ENCODE measurements at regions not wholly inside any gene's neighbourhood (a gene's known extent, or its start where the extent isn't known, plus 50 kb on each side); places are given as distances from the start of the nearest gene placed in this dataset.

GRCh38 chr17:36842231-36842819 lies 95.0 kb upstream of the LHX1 start:
- no peak overlapping the region for H3K27ac ChIP-seq
- no peak overlapping the region for H3K4me3 Mint-ChIP-seq
- H3K4me2 ChIP-seq, result no peak overlapping the region
- H3F3A ChIP-seq (ENCODE audit: low read depth), result no peaks in the 10 kb centered on the region
- no peak overlapping the region for H3K27ac Mint-ChIP-seq
- no peaks in the 10 kb centered on the region for H3K79me2 ChIP-seq (ENCODE audit: low read depth)
- H3K4me3 ChIP-seq, result no peak overlapping the region
- no peaks in the 10 kb centered on the region for H4K20me1 ChIP-seq (ENCODE audit: low read depth)
- peaks cover 5% of the 10 kb centered on the region for H3K9me3 Mint-ChIP-seq
- H3K27me3 ChIP-seq, result peaks cover 5% of the 10 kb centered on the region
- TF ChIP-seq EZH2phosphoT487 (IDR thresholded peaks at IDR 0.05), result no peak
- peaks cover 26% of the 10 kb centered on the region for H3K4me1 Mint-ChIP-seq
- H3K36me3 ChIP-seq, result no peaks in the 10 kb centered on the region
- peaks cover 9% of the 10 kb centered on the region for H3K27me3 Mint-ChIP-seq (ENCODE audit: insufficient read depth, low read depth)
- no peak overlapping the region for H3K9ac ChIP-seq
- H3K4me1 ChIP-seq, result peaks cover 20% of the 10 kb centered on the region
- no peaks in the 10 kb centered on the region for H3K9me3 ChIP-seq (ENCODE audit: low read depth)
- no peak overlapping the region for H2AFZ ChIP-seq (replicated peaks)
- no peak for DNase-seq (ENCODE audit: low spot score)
- H3K36me3 Mint-ChIP-seq, result no peaks in the 10 kb centered on the region

DNA sequence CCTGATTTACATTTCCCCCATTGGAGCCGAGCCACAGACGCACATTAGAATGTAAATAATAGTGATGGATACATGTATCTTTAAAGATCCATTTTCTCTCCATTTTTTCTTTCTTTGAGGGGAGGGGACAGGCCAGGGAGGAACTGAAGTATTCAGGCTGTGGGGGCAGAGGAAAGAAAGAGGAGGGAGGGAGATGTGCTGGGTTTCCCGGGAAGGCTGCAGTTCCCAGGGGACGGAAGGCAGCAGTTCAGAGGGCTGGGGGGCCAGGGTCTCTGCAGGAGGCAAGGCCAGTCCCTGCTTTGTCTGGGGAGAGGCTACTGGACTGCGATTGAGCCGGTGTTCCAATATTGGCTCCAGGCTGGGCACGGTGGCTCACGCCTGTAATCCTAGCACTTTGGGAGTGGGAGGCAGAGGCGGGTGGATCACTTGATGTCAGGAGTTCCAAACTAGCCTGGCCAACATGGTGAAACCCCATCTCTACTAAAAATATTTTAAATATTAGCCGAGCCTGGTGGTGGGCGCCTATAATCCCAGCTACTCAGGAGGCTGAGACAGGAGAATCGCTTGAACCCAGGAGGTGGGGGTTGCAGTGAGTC lies 94.2 kb upstream of the LHX1 start:
- H3K9me3 Mint-ChIP-seq, result peaks cover 5% of the 10 kb centered on the region

DNA sequence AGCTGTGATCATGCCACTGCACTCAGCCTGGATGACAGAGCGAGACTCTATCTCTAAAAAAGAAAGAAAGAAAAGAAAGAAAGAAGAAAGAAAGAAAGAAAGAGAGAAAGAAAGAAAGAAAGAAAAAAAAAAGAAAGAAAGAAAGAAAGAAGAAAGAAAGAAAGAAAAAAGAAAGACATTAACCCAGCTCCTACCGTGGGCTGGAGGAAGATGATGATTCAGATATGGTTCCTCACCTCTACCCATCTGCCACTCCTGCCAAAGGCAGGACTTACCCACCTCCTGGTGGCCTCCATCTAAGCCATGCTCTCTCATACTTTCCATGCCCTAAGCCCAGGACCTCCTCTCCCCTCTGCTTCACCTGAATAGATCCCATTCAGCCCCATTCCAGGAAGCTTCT lies 93.3 kb upstream of the LHX1 start:
- Mint-ChIP-seq H3K4me1 (peaks cover 24% of the 10 kb centered on the region), H3K27ac (peak overlapping the region; percentile 19), H3K4me3 (no peak overlapping the region), H3K27me3 (ENCODE audit: insufficient read depth, low read depth) (peaks cover 17% of the 10 kb centered on the region), H3K36me3 (no peaks in the 10 kb centered on the region), H3K9me3 (peaks cover 5% of the 10 kb centered on the region)
- Histone ChIP-seq H3K4me3 (no peak overlapping the region), H3K4me1 (peaks cover 13% of the 10 kb centered on the region), H2AFZ (replicated peaks) (no peak overlapping the region), H4K20me1 (ENCODE audit: low read depth) (no peaks in the 10 kb centered on the region), H3K27me3 (peaks cover 5% of the 10 kb centered on the region), H3K36me3 (no peaks in the 10 kb centered on the region), H3K27ac (no peak overlapping the region), H3K79me2 (ENCODE audit: low read depth) (no peaks in the 10 kb centered on the region), H3K9me3 (ENCODE audit: low read depth) (no peaks in the 10 kb centered on the region), H3K9ac (no peak overlapping the region), H3F3A (ENCODE audit: low read depth) (no peaks in the 10 kb centered on the region), H3K4me2 (no peak overlapping the region)
- TF ChIP-seq EZH2 (IDR thresholded peaks at IDR 0.05) (no peak), EZH2phosphoT487 (IDR thresholded peaks at IDR 0.05) (no peak)
- TF ChIP-seq, protein P1, sequence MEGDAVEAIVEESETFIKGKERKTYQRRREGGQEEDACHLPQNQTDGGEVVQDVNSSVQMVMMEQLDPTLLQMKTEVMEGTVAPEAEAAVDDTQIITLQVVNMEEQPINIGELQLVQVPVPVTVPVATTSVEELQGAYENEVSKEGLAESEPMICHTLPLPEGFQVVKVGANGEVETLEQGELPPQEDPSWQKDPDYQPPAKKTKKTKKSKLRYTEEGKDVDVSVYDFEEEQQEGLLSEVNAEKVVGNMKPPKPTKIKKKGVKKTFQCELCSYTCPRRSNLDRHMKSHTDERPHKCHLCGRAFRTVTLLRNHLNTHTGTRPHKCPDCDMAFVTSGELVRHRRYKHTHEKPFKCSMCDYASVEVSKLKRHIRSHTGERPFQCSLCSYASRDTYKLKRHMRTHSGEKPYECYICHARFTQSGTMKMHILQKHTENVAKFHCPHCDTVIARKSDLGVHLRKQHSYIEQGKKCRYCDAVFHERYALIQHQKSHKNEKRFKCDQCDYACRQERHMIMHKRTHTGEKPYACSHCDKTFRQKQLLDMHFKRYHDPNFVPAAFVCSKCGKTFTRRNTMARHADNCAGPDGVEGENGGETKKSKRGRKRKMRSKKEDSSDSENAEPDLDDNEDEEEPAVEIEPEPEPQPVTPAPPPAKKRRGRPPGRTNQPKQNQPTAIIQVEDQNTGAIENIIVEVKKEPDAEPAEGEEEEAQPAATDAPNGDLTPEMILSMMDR (IDR thresholded peaks at IDR 0.05), result no peak
- DNase-seq (ENCODE audit: low spot score), result no peak

More for the DNA sequence above, 94.2 kb upstream of the LHX1 start:
- Histone ChIP-seq H3K9ac (no peak overlapping the region), H3K4me2 (no peak overlapping the region), H3K27me3 (peaks cover 5% of the 10 kb centered on the region), H3K9me3 (ENCODE audit: low read depth) (no peaks in the 10 kb centered on the region), H3F3A (ENCODE audit: low read depth) (no peaks in the 10 kb centered on the region), H4K20me1 (ENCODE audit: low read depth) (no peaks in the 10 kb centered on the region), H3K4me1 (peaks cover 13% of the 10 kb centered on the region), H3K36me3 (no peaks in the 10 kb centered on the region), H3K79me2 (ENCODE audit: low read depth) (no peaks in the 10 kb centered on the region), H3K27ac (no peak overlapping the region), H3K4me3 (no peak overlapping the region), H2AFZ (replicated peaks) (no peak overlapping the region)
- no peak overlapping the region for H3K27ac Mint-ChIP-seq
- H3K4me3 Mint-ChIP-seq, result no peak overlapping the region
- TF ChIP-seq, protein P1 (IDR thresholded peaks at IDR 0.05), result no peak
- TF ChIP-seq EZH2phosphoT487 (IDR thresholded peaks at IDR 0.05) (no peak), EZH2 (IDR thresholded peaks at IDR 0.05) (no peak)
- peaks cover 24% of the 10 kb centered on the region for H3K4me1 Mint-ChIP-seq
- H3K27me3 Mint-ChIP-seq (ENCODE audit: insufficient read depth, low read depth), result peaks cover 9% of the 10 kb centered on the region
- H3K36me3 Mint-ChIP-seq, result no peaks in the 10 kb centered on the region
- no peak for DNase-seq (ENCODE audit: low spot score)

DNA sequence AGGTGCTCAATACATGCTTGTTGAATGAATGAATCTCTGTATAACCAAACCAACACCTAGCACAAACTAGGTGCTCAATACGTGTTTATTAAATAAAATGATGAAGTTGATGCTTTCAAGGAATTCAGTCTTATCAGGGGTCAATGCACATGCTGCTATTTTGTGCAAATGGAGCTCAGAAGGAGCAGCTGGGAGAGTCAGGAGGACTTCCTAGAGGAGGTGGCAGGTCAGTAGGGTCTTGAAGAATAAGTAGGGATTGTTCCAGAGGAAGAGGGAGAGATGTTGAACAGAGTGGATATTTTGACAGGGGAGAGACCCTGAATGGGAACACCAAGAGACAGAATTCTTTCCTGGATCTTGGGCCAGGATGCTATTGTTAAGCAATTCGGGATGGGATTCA lies 92.7 kb upstream of the LHX1 start:
- Mint-ChIP-seq H3K27me3 (ENCODE audit: insufficient read depth, low read depth) (peaks cover 17% of the 10 kb centered on the region), H3K4me1 (peaks cover 24% of the 10 kb centered on the region), H3K9me3 (peaks cover 5% of the 10 kb centered on the region), H3K4me3 (peak overlapping the region; percentile 36), H3K27ac (peak overlapping the region; percentile 57), H3K36me3 (no peaks in the 10 kb centered on the region)
- no peak overlapping the region for H3K4me3 ChIP-seq
- no peaks in the 10 kb centered on the region for H3F3A ChIP-seq (ENCODE audit: low read depth)
- no peak overlapping the region for H3K4me2 ChIP-seq
- TF ChIP-seq, protein P1 (IDR thresholded peaks at IDR 0.05), result no peak
- no peak for TF ChIP-seq EZH2phosphoT487 (IDR thresholded peaks at IDR 0.05)
- TF ChIP-seq EZH2 (IDR thresholded peaks at IDR 0.05), result no peak
- H3K9me3 ChIP-seq (ENCODE audit: low read depth), result no peaks in the 10 kb centered on the region
- H3K36me3 ChIP-seq, result no peaks in the 10 kb centered on the region
- H4K20me1 ChIP-seq (ENCODE audit: low read depth), result no peaks in the 10 kb centered on the region
- no peak overlapping the region for H3K27ac ChIP-seq
- no peak overlapping the region for H3K9ac ChIP-seq
- H3K4me1 ChIP-seq, result peaks cover 13% of the 10 kb centered on the region
- H3K27me3 ChIP-seq, result peaks cover 5% of the 10 kb centered on the region
- H3K79me2 ChIP-seq (ENCODE audit: low read depth), result no peaks in the 10 kb centered on the region
- H2AFZ ChIP-seq (replicated peaks), result no peak overlapping the region
- no peak for DNase-seq (ENCODE audit: low spot score)

Data from neural progenitor cell (in vitro differentiated cells).